ENCODE measurements at regions not wholly inside any gene's neighbourhood (a gene's known extent, or its start where the extent isn't known, plus 50 kb on each side); places are given as distances from the start of the nearest gene placed in this dataset.
"Not testable (repeated sequence)": the region's sequence is repeated elsewhere in the genome, so short reads cannot be mapped to it uniquely, and the experiment has no call there.

GRCh38 chr11:86145439-86146156 lies 76.7 kb upstream of the PICALM start:
- no peak for DNase-seq

DNA sequence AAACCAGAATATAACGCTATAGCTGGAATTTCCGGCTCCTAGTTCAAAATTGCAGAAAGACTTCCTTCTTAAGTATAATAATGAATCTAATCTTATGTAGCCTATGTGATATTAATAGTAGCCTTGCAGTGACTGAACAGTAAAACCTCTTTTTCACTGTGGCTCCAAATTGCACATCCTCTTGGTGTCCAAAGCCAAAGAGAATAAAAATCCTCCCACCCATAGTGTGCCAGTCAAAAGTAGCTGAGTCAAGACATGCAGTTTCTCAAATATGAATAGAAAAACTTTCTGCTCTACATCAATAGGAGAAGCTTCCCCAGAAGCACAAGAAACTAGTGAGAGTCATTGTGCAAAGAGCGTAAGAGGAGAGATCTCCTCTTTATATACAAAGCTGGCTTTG lies 76.0 kb upstream of the PICALM start:
- no peak for DNase-seq

DNA sequence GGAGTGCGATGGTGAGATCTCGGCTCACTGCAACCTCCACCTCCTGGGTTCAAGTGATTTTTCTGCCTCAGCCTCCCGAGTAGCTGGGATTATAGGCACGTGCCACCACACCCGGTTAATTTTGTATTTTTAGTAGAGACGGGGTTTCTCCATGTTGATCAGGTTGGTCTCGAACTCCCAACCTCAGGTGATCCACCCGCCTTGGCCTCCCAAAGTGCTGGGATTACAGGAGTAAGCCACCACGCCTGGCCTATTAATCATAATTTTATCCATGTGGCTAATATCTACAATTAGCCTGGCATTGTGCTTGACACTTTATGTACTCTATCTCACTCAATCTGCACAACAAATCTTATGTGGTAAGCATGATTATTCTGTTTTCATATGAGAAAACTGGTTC lies 75.2 kb upstream of the PICALM start:
- DNase-seq: not testable (repeated sequence)

- DNase-seq: peak; percentile 47
Observed at GRCh38 chr11:86143087-86144030, 74.5 kb upstream of the PICALM start.

GRCh38 chr11:86142170-86142569 lies 73.3 kb upstream of the PICALM start:
- no peak for DNase-seq

DNA sequence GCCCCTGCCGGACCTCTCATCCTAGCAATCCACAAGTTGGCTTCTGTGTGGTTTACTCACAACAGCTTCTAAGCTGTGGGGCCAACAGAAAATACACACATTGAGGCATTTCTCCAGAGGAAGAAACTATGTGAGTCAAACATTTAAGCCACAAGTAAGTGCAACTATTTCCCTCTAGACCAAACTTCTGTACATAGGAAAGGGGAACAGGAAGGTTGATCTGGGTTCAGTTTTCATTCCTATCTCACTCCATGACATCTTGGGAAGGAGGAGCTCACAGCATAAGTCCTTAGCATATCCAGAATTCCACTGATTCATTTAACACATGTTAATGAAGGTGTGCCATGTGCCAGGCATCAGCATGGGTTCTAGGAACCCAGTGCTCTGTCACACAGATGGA lies 72.8 kb upstream of the PICALM start:
- DNase-seq: no peak

GRCh38 chr11:86140334-86140990 lies 71.6 kb upstream of the PICALM start:
- DNase-seq: no peak

DNA sequence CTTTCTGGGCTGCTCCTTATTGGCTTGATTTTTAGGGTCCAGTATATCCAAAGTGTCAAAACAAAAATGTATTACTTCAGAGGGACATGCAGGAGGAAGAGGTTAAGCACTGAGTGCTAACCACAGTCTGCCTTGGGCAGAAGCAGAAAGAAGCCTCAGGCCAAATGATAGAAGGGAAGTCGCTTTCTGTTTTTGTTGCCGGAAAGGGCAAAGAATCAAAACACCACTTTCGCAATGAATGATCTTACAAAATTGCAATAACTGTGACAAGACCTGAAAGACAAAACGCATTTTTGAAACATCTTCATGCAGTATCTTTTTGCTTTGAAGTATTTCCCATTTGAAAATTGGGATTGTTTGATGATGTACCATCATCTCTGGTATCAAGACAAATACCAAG lies 70.1 kb upstream of the PICALM start:
- DNase-seq: peak; percentile 61

- DNase-seq: no peak
Observed at GRCh38 chr11:86136538-86136937, 67.7 kb upstream of the PICALM start.

DNA sequence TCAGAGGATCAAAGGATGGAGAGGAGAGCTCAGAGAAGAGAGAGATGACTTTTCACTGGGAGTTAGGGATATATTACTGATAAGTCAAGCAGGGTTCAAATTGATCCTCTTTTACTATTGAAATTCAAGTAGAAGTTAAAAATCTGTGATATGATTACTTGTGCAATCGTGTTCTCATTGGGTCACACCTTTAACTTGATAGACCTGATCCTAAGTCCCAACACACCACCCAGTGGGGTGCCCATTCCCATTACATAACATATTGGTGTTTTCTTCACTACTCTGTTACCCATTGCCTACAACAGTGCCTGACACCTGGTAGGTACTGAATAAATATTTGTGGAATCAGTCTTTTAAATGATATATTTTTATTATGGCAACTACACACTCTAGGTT lies 66.4 kb upstream of the PICALM start:
- DNase-seq: no peak

DNA sequence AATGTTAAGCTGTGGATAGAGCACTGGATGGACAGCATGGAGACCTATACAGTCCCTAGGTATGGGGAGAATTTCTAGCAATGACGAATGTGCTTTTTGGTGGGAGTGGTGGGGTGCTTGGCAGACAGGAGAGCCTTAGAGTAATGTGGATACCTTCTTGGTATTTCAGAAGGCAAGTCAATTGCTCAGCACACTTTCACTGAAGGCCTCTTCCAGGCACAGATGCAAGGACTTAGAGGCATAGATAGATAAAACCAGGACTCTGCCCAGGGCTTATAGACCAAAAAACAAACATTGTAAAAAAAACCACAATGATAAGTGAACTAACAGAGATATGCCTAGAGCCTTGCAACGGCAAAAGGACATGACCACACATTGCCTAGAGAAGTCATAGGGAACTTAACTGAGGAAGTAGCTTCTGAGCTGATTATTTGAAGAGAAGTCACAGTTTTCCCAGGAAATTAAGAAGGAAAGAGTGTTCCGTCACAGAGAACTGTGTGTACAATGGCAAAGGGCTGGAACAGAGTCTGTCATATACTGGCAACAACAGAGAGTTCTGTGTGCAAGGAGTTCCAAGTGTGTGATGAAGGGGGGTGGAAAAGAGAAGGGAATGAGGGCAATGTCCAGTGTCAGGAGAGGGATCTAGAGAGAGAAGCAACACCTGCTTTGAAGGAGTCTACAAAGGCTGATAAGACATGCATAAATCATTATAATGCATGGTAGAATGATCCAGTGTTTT lies 65.9 kb upstream of the PICALM start:
- no peak for DNase-seq

DNA sequence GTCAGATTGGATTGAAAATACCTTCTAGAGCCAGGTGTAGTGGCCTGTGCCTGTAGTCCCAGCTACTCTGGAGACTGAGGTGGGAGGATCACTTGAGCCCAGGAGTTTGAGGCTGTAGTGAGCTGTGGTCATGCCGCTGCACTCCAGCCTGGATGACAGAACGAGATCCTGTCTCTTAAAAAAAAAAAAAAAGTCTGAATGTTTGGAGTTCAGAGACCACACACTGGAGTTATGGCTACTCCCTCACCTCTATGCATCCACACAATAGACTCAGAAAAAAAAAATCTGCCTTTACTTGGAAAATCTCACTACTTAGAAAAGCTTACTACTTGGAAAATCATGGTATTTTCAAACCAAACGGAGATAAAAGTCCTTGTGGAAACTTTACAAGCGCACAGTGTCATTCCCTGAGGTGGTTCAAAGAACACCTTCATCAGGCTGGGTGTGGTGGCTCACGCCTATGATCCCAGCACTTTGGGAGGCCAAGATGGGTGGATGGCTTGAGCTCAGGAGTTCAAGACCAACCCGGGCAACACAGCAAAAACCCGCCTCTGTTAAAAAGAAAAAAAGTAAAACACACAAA lies 63.9 kb upstream of the PICALM start:
- no peak for DNase-seq

DNA sequence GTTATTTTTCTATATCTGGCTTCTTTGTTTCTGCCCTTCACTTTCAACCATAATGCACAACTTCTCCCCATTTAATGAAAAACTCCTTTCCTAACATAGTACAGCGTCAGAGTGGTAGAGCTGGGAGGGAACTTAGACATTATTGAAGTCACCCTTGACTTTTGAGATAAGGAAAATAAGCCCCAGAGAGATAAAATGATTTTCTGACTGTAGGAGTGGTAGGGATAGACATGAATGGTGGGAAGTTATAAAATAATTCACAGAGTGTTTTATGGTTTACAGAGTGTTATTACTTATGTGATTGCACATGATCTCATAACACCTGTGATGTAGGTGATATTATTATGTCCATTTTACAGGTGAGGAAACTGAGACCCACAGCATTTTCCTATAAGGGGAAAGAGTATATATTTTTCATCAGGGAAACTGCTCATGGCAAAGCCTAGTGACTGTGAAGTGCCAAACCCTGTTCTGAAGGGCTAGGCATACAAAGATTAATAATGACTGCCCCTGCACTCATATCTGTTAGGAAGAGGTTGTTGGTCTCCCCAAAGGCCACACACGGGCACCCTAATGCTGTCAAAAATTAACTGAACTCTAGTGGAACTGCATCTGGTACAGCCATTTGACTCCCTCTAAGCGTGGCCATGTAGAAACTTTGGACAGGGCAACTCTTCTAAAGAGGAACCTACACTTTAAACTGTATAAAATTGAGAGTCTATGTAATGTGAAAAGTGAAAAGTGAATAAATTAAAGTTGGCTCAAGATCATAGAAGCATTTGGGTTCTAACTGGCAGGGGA lies 61.1 kb upstream of the PICALM start:
- no peak for DNase-seq

DNA sequence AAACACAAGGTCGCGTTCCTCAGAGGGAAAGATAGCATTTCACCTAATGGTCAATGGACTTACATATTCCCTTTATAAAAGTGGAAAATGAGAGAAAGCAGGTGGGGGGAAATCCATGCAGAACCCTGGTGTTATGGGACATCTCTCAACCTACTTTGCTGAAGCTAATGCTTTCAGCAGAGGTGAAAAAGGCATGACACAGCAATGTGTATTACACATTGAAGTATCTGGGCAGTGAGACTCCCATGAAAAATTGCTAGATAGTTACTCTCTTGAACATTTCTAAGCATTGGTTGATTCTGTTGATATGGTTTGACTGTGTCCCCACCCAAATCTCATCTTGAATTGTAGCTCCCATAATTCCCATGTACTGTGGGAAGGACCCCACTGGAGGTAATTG lies 60.0 kb upstream of the PICALM start:
- no peak for DNase-seq

- no peak for DNase-seq
Observed at GRCh38 chr11:86126862-86127261, 58.0 kb upstream of the PICALM start.

GRCh38 chr11:86124251-86125233 lies 55.7 kb upstream of the PICALM start:
- no peak for DNase-seq

- no peak for DNase-seq
Observed at GRCh38 chr11:86122773-86123172, 53.9 kb upstream of the PICALM start.

DNA sequence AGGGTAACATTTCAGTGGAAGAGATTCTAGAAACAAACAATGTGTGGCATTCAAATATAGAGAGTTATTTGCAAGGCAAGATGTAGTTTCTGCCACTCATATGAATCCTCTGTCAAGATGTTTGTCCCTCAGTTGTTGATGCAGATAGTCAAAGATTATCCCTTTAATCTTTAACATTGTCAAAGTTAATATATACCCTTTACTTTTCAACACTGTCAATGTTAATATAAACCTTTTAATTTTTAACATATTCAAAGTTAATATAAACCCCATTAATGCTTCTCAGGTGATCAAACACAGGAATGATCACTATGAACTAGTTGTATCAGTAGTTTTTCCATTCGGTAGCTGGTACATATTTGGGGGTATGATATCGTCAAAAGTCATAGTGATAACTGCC lies 51.9 kb upstream of the PICALM start:
- no peak for DNase-seq

GRCh38 chr11:86119906-86120305 lies 51.0 kb upstream of the PICALM start:
- no peak for DNase-seq

DNA sequence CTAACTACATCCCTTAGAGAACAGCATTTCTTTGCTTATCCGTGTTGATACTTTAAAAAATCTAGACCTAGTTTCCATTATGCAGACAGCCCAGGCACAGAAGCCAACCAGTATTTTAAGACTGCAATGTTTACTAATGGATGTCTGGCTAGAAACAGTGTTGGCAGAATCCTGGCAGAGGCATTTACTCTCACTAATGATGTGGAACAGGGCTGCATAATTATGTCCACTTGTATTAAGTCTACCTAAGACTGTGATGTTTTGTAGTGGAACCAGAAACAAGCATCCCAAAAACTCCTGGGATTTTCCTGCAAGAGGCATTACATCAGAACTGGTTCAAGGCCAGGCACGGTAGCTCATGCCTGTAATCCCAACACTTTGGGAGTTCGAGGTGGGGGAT lies 50.2 kb upstream of the PICALM start:
- no peak for DNase-seq

Measured in CD4-positive, alpha-beta T cell treated with Interleukin-4 for 4 hours (primary cell).